ENCODE measurements at regions not wholly inside any gene's neighbourhood (a gene's known extent, or its start where the extent isn't known, plus 50 kb on each side); places are given as distances from the start of the nearest gene placed in this dataset.

GRCh38 chr11:116432301-116432700, 340.5 kb downstream of the BUD13 start:
- no peak overlapping the region for H3K4me3 ChIP-seq
- DNase-seq, result no peak
- intact Hi-C loops (cut with DNase I), result no loop called here
- H3K27ac ChIP-seq, result no peak overlapping the region
- TF ChIP-seq CTCF (IDR thresholded peaks at IDR 0.05) (no peak), POLR2A (IDR thresholded peaks at IDR 0.05) (no peak)
- WGBS, 2 donors, result 80 to 88% methylated on average over 5 to 7 of the region's 9 CpGs
- H3K9me3 ChIP-seq, result no peaks in the 10 kb centered on the region
- H3K36me3 ChIP-seq, result no peaks in the 10 kb centered on the region
- peaks cover 0 to 14% (median 0%) of the 10 kb centered on the region in 4 donors for H3K27me3 ChIP-seq
- no peaks in the 10 kb centered on the region for H3K4me1 ChIP-seq

GRCh38 chr11:116431842-116432241, 340.9 kb downstream of the BUD13 start:
- Histone ChIP-seq H3K9me3 (no peaks in the 10 kb centered on the region), H3K27me3 (peaks cover 0 to 14% (median 0%) of the 10 kb centered on the region in 4 donors), H3K4me3 (no peak overlapping the region), H3K4me1 (no peaks in the 10 kb centered on the region), H3K36me3 (no peaks in the 10 kb centered on the region), H3K27ac (no peak overlapping the region)
- no CpG with 5 or more reads among the region's 1 CpG for WGBS, 2 donors
- DNase-seq, result no peak
- intact Hi-C loops (cut with DNase I), result no loop called here
- no peak for TF ChIP-seq CTCF (IDR thresholded peaks at IDR 0.05)
- no peak for TF ChIP-seq POLR2A (IDR thresholded peaks at IDR 0.05)

GRCh38 chr11:116428638-116428975, 344.2 kb downstream of the BUD13 start:
- TF ChIP-seq POLR2A (IDR thresholded peaks at IDR 0.05) (no peak), CTCF (IDR thresholded peaks at IDR 0.05) (no peak)
- DNase-seq, result no peak
- H3K36me3 ChIP-seq, result no peaks in the 10 kb centered on the region
- no peaks in the 10 kb centered on the region for H3K9me3 ChIP-seq
- no peaks in the 10 kb centered on the region for H3K4me1 ChIP-seq
- H3K27ac ChIP-seq, result no peak overlapping the region
- H3K27me3 ChIP-seq, result peaks cover 0 to 9% (median 0%) of the 10 kb centered on the region in 4 donors
- 60 to 67% methylated on average over 2 to 5 of the region's 6 CpGs for WGBS, 2 donors
- intact Hi-C loops (cut with DNase I), result no loop called here
- H3K4me3 ChIP-seq, result no peak overlapping the region

GRCh38 chr11:116427903-116428637, 344.7 kb downstream of the BUD13 start:
- H3K36me3 ChIP-seq, result no peaks in the 10 kb centered on the region
- H3K27ac ChIP-seq, result no peak overlapping the region
- DNase-seq, result no peak
- H3K4me1 ChIP-seq, result no peaks in the 10 kb centered on the region
- no peak overlapping the region for H3K4me3 ChIP-seq
- H3K27me3 ChIP-seq, result peaks cover 0 to 9% (median 0%) of the 10 kb centered on the region in 4 donors
- H3K9me3 ChIP-seq, result no peaks in the 10 kb centered on the region
- intact Hi-C loops (cut with DNase I), result no loop called here
- TF ChIP-seq CTCF (IDR thresholded peaks at IDR 0.05), result no peak
- WGBS, 2 donors, result 35 to 40% methylated on average over 8 to 10 of the region's 11 CpGs

GRCh38 chr11:116427337-116427902, 345.4 kb downstream of the BUD13 start:
- Histone ChIP-seq H3K27me3 (peaks cover 0 to 9% (median 0%) of the 10 kb centered on the region in 4 donors), H3K4me3 (no peak overlapping the region)

More at GRCh38 chr11:116427337-116427902, 345.4 kb downstream of the BUD13 start:
- Histone ChIP-seq H3K36me3 (no peaks in the 10 kb centered on the region), H3K4me1 (no peaks in the 10 kb centered on the region), H3K27ac (no peak overlapping the region), H3K9me3 (no peaks in the 10 kb centered on the region)
- DNase-seq, result no peak
- intact Hi-C loops (cut with DNase I), result no loop called here
- TF ChIP-seq CTCF (IDR thresholded peaks at IDR 0.05), result no peak
- no peak for TF ChIP-seq POLR2A (IDR thresholded peaks at IDR 0.05)
- WGBS, 2 donors, result 46 to 51% methylated on average over 3 of the region's 3 CpGs

Measured in esophagus squamous epithelium (tissue), 5 donors.